GM19395 (cell line): ENCODE measurements at regions not wholly inside any gene's neighbourhood (a gene's known extent, or its start where the extent isn't known, plus 50 kb on each side); places are given as distances from the start of the nearest gene placed in this dataset.
"Not testable (repeated sequence)": the region's sequence is repeated elsewhere in the genome, so short reads cannot be mapped to it uniquely, and the experiment has no call there.

ENCODE experiments used
- ATAC-seq: cut with Tn5 transposase; IDR thresholded peaks from one replicate; pipeline ENCODE4 v1.9.1; 2021; ENCODE audit warnings: mild to moderate bottlenecking, moderate library complexity; ENCODE audit not compliant: unreplicated experiment

- no peak for ATAC-seq
Observed at GRCh38 chr6:72530750-72531149, 91.1 kb upstream of the KCNQ5 start.

GRCh38 chr6:72533606-72534005, 88.3 kb upstream of the KCNQ5 start:
- no peak for ATAC-seq

DNA sequence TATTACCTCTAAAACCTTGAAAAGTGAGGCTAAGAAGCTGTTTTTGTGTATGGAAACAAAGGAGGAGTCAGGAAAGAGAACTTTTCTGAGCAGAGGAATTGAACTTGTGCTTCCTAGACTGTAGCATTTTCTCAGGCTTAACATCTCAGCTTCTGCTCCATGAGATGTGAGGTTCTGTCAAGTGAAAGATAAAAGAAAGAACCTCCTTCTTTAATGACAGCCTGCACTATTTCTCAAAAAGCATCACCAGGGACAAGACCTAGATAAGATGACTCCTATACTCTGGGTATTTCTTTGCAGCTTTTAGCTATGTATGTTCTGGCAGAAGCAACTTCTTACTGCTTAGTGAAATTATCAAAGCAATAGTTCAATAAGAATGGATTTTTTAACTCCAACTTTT, 87.6 kb upstream of the KCNQ5 start:
- no peak for ATAC-seq

DNA sequence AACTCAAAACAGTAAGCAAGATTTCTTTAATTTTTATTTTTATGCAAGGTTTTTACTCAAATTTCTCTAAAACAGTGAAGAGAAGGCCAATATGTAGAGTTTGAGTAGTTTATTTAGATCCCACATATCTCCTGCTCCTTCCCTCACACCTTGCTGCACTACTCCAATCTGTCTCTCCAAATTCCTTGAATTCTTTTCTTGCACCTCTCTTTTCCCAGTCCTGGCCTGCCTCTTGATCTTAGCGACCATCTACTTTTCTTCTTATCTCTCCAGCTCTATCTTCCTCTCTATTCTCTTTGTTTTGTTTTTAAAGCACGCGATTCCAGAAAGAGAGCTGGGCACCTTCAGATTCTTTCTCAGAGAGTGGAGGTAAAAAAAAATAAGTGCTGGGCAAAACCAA, 86.7 kb upstream of the KCNQ5 start:
- ATAC-seq, result no peak

- ATAC-seq, result no peak
Observed at GRCh38 chr6:72547020-72547419, 74.8 kb upstream of the KCNQ5 start.

- no peak for ATAC-seq
Observed at GRCh38 chr6:72551470-72551869, 70.4 kb upstream of the KCNQ5 start.

- no peak for ATAC-seq
Observed at GRCh38 chr6:72552938-72553337, 68.9 kb upstream of the KCNQ5 start.

DNA sequence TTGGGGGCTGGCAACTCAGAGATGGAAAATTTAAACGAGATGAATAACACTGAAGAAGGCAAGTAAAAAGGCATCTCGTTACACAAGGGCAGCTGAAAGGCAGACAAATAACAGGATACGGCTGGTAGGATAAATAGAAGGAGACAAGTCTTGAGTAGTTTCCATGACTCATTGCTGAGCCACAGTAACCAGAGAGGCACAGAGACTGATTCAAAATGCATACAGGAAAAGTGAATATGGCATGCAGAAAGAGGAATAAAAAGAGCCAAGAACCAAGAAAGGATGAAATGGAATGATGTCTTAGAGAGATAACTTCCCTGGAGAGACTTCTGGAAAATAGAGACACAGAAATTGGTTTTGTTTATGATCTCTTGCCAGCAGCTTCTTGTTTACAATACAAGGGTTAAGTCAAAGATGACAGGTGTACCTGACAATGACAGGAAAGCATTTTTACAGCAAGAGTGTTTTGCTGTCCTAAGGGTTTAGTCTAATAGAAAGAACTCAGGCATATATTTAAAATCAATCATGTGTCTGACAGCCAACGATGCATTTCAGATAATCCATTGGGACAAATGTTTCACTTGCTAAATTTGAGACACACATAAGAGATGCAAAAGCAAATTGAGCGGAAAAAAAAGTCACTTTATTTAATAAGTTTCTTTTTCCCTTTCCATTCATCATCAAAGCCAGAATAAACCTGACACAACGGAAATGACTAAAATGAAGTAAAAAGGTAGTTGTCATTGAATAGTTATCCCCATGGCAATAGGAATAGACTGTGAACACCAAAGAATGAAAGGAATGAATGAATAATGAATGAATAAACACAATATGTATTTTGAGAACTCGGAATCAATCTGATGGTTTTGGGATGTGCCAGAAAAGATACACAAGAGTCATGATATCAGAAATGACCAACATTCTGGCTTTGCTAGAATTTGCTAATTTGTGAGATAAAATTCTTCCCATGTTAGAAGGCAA, 68.0 kb upstream of the KCNQ5 start:
- no peak for ATAC-seq

GRCh38 chr6:72554761-72555221, 67.1 kb upstream of the KCNQ5 start:
- ATAC-seq, result no peak

DNA sequence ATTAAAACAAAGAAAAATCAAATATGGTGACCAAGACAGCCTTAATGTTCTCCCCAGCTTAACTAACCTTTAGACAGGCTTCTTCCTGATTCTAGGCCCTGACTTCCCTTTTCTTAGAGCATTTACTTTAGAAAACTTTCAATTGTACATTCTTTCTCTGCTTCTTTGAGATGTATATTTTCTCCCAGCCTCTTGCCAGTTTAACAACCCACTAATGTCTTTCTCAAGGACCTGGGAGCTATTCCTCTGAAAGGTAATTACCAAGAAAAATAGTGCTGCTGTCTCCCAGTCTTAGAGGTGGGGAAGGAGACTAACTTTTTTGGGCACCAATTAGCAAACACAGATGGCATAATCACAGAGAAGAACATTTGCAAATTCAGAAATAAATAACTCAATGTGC, 62.8 kb upstream of the KCNQ5 start:
- no peak for ATAC-seq

GRCh38 chr6:72559555-72559954, 62.3 kb upstream of the KCNQ5 start:
- ATAC-seq, result no peak

- no peak for ATAC-seq
Observed at GRCh38 chr6:72560721-72561593, 60.9 kb upstream of the KCNQ5 start.

- ATAC-seq, result no peak
Observed at GRCh38 chr6:72561629-72562028, 60.2 kb upstream of the KCNQ5 start.

GRCh38 chr6:72564231-72564630, 57.6 kb upstream of the KCNQ5 start:
- no peak for ATAC-seq

- ATAC-seq, result not testable (repeated sequence)
Observed at GRCh38 chr6:72571993-72572392, 49.9 kb upstream of the KCNQ5 start.
